ENCODE measurements at regions not wholly inside any gene's neighbourhood (a gene's known extent, or its start where the extent isn't known, plus 50 kb on each side); places are given as distances from the start of the nearest gene placed in this dataset.

DNA sequence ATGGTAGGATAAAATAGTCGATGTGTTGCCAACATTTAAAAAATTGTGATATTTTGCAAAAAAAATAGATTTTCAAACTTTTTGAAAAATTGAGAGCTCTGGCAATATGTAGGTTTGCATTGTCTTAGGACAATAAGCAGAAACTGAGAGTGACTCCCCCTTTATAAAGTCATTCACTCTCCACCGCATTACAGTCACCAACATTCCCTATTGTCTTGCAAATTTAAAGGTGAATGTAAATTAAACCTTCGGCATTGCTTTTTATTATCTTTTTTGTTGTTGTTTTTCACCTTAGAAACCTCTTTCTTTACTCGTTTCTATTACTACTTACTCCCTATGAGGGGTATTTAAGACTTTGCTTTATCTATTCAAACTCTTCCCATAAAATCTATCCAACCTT is 944.2 kb downstream of the DTWD2 start:
- Histone ChIP-seq H3K4me1 (no peaks in the 10 kb centered on the region), H3K4me3 (no peak overlapping the region), H3K27me3 (no peaks in the 10 kb centered on the region), H3K36me3 (no peaks in the 10 kb centered on the region), H3K9me3 (no peaks in the 10 kb centered on the region), H3K27ac (no peak overlapping the region)
- WGBS, result 82% methylated on average over 4 of the region's 4 CpGs
- TF ChIP-seq, protein P1, sequence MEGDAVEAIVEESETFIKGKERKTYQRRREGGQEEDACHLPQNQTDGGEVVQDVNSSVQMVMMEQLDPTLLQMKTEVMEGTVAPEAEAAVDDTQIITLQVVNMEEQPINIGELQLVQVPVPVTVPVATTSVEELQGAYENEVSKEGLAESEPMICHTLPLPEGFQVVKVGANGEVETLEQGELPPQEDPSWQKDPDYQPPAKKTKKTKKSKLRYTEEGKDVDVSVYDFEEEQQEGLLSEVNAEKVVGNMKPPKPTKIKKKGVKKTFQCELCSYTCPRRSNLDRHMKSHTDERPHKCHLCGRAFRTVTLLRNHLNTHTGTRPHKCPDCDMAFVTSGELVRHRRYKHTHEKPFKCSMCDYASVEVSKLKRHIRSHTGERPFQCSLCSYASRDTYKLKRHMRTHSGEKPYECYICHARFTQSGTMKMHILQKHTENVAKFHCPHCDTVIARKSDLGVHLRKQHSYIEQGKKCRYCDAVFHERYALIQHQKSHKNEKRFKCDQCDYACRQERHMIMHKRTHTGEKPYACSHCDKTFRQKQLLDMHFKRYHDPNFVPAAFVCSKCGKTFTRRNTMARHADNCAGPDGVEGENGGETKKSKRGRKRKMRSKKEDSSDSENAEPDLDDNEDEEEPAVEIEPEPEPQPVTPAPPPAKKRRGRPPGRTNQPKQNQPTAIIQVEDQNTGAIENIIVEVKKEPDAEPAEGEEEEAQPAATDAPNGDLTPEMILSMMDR (IDR thresholded peaks at IDR 0.05), result no peak
- TF ChIP-seq POLR2A (IDR thresholded peaks at IDR 0.05), result no peak
- TF ChIP-seq EP300 (IDR thresholded peaks at IDR 0.05), result no peak
- TF ChIP-seq POLR2AphosphoS5 (IDR thresholded peaks at IDR 0.05), result no peak
- no peak for DNase-seq (ENCODE audit: low spot score in 2 of 2)

DNA sequence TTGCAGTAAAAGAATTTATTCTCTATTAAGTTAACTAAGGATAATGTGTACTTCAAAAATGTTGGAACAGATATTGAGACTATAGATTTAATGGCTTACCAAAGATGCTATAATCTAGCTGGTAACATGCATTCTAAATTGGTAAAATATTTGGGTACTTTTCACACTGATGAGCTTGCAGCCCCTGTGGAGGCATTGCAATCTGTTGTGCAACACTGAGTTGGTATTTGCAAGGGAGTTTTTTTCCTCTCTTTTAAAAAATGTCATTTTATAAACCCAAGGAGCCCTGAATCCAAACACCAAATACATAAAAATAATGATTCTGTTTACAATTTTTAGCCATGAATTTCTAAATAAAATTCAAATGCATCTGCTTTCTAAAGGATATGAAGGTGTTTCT is 944.8 kb downstream of the DTWD2 start:
- TF ChIP-seq EP300 (IDR thresholded peaks at IDR 0.05), result no peak
- no peak for TF ChIP-seq POLR2A (IDR thresholded peaks at IDR 0.05)
- TF ChIP-seq POLR2AphosphoS5 (IDR thresholded peaks at IDR 0.05), result no peak
- TF ChIP-seq, protein P1 (IDR thresholded peaks at IDR 0.05), result no peak
- no peak for DNase-seq (ENCODE audit: low spot score in 2 of 2)
- H3K9me3 ChIP-seq, result no peaks in the 10 kb centered on the region
- no peak overlapping the region for H3K4me3 ChIP-seq
- H3K4me1 ChIP-seq, result no peaks in the 10 kb centered on the region
- no peaks in the 10 kb centered on the region for H3K36me3 ChIP-seq
- no peaks in the 10 kb centered on the region for H3K27me3 ChIP-seq
- no peak overlapping the region for H3K27ac ChIP-seq

DNA sequence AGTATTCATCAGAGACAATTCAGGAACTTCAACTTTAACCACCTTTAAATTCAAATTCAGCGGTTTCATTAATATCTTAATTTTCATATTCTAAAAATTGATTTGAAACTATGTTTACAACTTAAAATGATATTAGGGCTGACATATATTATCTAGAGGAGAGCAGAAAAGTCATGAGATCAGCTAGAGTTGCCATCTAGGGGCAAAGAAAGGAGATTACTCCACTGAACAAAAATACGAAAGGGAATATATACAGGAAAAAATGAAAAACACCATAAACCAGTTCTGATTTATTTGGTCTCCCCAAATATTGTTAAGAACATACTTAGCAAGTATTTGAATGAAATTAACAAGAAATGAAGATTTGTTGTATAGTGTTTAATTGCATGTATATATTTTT is 946.3 kb downstream of the DTWD2 start:
- H3K4me1 ChIP-seq, result no peaks in the 10 kb centered on the region
- H3K4me3 ChIP-seq, result no peak overlapping the region
- 62% methylated on average over 2 of the region's 2 CpGs for WGBS
- no peak overlapping the region for H3K27ac ChIP-seq
- H3K27me3 ChIP-seq, result no peaks in the 10 kb centered on the region
- no peak for DNase-seq (ENCODE audit: low spot score in 2 of 2)
- TF ChIP-seq, protein P1 (IDR thresholded peaks at IDR 0.05), result no peak
- no peak for TF ChIP-seq POLR2AphosphoS5 (IDR thresholded peaks at IDR 0.05)
- no peak for TF ChIP-seq EP300 (IDR thresholded peaks at IDR 0.05)
- TF ChIP-seq POLR2A (IDR thresholded peaks at IDR 0.05), result no peak
- H3K36me3 ChIP-seq, result no peaks in the 10 kb centered on the region
- H3K9me3 ChIP-seq, result no peaks in the 10 kb centered on the region

DNA sequence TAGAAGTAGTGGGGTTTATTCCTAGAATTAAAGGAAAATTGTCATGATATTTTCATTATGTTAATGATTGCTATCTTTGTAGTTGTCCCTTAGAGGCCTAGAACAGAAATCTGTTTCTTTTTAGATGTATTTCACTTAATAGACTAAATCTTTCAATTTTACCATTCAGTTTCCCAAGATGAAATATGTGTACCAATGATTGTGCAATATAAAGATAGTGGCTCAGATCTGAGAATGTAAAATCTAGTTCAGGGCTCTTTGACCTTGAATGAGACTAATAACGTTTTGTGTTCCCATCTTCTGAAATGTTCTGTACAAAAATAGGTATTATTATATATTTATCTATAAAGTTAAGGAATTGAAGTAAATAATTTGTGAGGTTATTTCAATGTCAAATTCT is 947.9 kb downstream of the DTWD2 start:
- TF ChIP-seq POLR2A (IDR thresholded peaks at IDR 0.05) (no peak), POLR2AphosphoS5 (IDR thresholded peaks at IDR 0.05) (no peak), EP300 (IDR thresholded peaks at IDR 0.05) (no peak)
- TF ChIP-seq, protein P1 (IDR thresholded peaks at IDR 0.05), result no peak
- WGBS, result 74% methylated on average over 1 of the region's 1 CpG
- Histone ChIP-seq H3K27me3 (no peaks in the 10 kb centered on the region), H3K9me3 (no peaks in the 10 kb centered on the region), H3K4me3 (no peak overlapping the region), H3K27ac (no peak overlapping the region), H3K36me3 (no peaks in the 10 kb centered on the region), H3K4me1 (no peaks in the 10 kb centered on the region)
- no peak for DNase-seq (ENCODE audit: low spot score in 2 of 2)

DNA sequence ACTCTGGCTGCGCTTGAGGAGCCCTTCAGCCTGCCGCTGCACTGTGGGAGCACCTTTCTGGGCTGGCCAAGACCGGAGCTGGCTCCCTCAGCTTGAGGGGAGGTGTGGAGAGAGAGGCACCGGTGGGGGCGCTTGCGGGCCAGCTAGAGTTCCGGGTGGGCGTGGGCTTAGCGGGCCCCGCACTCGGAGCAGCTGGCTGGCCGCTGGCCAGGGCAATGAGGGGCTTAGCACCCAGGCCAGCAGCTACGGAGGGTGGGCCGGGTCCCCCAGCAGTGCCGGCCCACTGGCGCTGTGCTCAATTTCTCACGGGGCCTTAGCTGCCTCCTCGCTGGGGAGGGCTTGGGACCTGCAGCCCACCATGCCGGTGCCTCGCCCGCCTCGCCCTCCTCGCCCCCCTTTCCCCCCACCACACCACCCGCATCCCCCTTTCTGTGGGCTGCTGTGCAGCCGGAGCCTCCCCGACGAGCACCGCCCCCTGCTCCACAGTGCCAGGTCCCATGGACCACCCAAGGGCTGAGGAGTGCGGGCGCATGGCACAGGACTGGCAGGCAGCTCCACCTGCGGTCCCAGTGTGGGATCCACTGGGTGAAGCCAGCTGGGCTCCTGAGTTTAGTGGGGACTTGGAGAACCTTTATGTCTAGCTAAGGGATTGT is 954.5 kb downstream of the DTWD2 start:
- no peak overlapping the region for H3K27ac ChIP-seq
- no peaks in the 10 kb centered on the region for H3K27me3 ChIP-seq
- peak in 1 of 2 donors; percentile 48 for DNase-seq (ENCODE audit: low spot score in 2 of 2)
- no peak overlapping the region for H3K4me3 ChIP-seq
- 91% methylated on average over 22 of the region's 31 CpGs for WGBS
- no peaks in the 10 kb centered on the region for H3K9me3 ChIP-seq
- TF ChIP-seq, protein P1 (IDR thresholded peaks at IDR 0.05), result no peak
- TF ChIP-seq EP300 (IDR thresholded peaks at IDR 0.05) (no peak), POLR2A (IDR thresholded peaks at IDR 0.05) (no peak), POLR2AphosphoS5 (IDR thresholded peaks at IDR 0.05) (no peak)
- no peaks in the 10 kb centered on the region for H3K4me1 ChIP-seq
- H3K36me3 ChIP-seq, result no peaks in the 10 kb centered on the region
